ENCODE measurements at regions not wholly inside any gene's neighbourhood (a gene's known extent, or its start where the extent isn't known, plus 50 kb on each side); places are given as distances from the start of the nearest gene placed in this dataset.
A peak's percentile ranks its signal among the peaks of the same experiment; 100 is the strongest.

DNA sequence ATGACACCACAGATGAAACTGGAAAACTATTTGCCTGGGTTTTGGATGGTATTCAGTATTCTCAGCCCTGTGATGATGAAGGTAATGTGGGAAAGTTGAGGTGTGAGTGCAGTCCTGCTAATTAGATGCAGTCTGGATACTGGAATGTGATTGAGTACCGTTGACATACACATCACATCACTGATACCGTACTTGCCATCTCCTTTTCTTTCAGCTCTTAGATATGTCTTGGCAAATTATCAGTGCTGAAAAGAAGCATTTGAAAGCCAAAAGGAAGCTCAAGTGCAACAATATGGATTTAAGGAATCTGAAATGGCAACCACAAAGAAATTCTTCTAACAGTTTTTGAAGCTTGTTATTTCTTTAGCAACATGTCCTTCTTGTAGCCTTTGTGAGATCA is 381.4 kb upstream of the TGFBR2 start:
- DNase-seq = peak; percentile 23

DNA sequence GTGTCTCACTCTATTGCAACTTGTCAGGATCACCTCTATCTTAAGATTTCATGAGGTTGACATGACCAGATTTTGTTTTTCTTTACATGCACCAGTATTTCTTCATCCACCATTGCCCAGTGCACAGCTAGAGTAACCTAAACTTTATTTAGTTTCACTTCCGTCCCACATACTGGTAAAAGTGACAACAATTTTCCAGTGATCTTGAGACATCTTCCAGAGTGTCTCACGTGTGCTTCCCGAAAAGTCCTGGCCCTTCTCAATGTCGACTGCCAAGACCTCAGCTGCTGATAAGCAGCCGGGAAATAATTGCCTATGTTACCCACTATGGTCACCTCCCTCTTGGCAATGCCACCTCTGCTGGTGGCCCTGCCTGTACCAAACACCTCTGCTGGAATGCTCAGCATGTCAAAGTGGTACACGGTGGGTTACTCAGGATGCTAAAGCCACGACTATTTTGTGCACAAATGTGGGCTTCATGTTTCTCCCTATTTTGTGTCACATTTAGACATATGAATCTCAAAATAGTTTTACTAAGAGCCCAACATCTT is 379.7 kb upstream of the TGFBR2 start:
- DNase-seq = peak; percentile 40

DNA sequence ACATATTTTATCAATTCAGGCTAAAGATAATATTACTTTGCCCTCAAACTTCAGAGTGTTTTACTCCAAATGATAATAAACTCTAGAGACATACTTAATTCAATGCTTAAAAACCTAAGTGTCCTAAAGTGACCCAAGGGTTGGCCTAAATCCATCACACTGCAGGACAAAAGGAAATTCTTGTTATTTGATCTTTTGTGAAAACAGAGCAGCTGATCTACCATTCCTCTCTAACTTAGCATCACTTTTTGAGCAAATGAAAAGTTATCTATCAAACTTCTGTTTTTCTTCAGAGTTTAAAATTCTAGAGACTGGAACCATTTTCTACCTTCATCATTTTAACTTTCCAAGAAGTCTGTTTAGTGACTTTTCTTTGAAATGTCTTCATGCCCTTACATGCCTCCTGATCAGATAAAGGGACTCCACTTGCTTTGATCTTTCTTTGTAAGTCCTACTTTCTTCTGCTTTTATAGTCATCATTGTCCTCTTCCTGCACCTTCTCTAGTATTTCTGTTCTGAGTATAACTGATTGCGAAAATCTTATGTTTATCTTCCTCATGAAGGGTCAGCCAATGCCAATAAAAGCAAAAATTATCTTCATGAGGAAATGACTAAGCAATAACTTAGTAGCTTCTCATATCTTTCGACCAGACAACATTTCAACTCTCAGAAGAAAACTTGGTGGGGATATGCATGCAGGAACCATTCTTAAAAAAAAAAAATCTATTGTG is 378.7 kb upstream of the TGFBR2 start:
- DNase-seq = peak; percentile 92

DNA sequence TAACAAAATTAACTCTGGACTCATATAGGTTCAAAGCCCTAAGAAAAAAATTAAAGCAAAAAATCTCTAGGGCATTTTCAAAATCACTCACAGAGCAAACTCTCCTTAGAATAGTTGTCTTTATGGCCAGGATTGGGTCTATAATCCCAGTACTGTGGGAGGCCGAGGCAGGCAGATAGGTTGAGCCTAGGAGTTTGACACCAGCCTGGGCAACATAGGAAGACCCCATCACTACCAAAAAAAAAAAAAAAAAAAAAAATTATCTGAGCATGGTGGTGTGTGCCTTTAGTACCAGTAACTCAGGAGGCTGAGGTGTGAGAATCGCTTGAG is 378.1 kb upstream of the TGFBR2 start:
- no peak for DNase-seq

DNA sequence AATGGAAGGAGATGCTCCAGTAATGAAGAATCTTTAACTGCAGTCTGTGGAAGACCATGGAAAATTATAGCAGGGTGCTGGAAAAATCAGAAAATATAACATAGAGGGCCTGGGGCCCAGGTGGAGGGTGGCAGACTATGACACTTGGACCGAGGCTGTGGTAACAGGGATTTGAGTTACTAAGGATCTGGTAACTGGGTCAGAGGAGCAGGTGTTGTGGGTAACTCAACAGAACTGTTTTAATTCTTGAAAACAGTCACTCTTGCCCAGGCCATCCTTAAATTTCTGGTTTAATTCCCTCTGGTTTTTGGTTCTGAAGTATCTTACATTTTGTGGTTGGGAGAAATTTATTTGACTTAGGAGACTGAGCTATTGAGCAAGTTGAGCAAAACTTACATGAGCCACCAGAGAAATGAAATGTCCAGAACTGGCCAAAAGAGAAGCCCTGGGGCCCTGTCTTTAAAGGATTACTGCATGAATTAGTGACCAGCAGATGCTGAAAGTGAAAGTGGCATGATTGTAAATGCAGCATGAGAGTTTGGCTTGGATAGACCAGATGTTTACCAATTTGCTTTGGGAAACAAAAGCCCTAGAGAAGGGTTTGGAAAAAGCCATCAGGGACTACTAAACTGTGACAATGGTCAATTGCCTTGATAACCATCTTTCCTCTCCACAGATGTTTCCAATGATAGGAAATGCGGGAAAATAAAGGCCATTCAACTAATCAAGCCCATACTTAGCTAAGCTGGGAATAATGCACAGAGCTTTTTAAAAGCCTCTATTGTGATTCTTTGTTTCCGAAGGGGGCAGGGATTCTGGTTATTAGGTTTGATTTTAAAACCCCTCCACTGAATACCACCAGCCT is 374.9 kb upstream of the TGFBR2 start:
- DNase-seq = peak; percentile 36

DNA sequence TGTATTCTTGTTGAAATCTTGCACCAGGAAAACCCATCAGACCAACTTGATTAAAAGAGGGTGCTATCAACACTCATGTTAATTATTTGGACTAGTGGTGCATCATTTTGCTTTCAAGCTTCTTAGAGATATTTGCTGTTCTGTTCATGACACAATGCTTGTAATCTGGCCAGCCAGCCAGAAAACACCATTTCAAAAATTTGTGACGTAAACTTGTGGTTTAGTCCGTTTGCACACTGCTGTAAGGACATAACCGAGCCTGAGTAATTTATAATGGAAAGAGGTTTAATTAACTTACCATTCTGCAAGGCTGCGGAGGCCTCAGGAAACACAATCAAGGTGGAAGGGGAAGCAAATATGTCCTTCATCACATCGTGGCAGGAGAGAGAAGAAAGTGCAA is 374.3 kb upstream of the TGFBR2 start:
- DNase-seq = peak; percentile 64

DNA sequence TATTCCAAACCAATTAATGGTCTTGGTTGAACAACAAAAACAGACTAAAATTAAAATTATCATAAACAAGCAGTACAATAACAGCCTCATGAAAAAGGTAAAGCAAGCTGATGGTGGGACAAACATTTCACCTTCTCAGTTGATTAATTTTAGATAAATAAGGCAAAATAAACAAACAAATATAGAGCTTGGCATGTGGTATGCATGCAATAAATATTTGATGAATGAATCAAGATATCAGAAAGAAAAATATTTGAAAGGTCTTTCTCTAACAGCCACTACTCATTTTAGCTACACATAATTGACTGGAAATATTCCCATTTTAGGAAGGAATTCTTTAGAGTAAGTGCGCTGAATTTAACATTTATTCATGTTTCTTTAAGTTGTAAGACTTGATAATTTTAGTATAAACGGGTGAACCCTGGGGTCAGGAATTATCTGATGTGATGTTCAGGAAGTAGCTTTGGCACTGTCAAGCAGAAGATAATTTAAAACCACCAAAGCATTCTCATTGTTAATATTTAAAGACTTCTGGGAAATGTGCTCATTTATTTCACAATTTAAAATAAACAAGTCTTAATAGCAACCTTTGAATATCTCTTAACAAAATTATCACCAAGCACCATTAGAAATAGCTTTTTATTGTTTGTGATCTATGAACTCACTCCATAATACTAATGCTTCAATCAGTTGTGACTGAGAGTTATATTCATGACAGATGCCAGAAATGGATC is 372.3 kb upstream of the TGFBR2 start:
- DNase-seq = no peak

DNA sequence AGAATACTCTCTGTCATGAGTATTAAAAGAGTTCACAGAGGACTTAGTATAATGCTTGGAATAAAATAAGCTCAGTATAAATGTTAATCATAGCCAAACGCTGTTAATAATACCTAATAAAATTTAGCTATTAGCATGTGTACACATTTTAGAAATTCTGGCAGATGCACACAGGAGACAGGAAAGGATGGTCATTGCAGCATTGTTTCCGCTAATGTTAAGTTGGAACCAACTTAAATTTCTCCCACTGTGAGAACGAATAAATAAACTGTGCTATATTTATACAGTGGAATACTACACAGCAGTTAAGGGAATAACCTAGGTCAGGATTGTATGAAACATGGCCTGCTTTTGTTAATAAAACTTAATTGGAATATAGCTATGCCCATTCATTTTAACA is 370.4 kb upstream of the TGFBR2 start:
- no peak for DNase-seq

DNA sequence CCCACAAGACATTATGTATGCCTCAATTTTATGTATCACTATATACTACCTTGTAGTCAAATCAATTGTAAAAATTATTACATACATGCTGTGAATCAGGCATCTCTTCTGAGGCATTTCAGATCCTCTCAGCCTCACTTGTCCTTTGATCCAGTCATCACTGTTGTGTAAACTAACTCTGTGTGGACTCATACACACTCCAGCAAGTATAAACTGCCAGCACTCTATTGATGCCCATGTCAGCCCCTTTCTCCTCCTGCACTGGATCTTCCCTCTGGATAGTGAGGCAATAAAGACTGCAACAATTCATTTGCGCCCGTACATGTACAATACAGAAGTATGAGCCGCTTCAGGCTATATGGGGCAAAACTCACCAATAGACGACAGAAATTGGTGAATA is 364.7 kb upstream of the TGFBR2 start:
- DNase-seq = no peak

DNA sequence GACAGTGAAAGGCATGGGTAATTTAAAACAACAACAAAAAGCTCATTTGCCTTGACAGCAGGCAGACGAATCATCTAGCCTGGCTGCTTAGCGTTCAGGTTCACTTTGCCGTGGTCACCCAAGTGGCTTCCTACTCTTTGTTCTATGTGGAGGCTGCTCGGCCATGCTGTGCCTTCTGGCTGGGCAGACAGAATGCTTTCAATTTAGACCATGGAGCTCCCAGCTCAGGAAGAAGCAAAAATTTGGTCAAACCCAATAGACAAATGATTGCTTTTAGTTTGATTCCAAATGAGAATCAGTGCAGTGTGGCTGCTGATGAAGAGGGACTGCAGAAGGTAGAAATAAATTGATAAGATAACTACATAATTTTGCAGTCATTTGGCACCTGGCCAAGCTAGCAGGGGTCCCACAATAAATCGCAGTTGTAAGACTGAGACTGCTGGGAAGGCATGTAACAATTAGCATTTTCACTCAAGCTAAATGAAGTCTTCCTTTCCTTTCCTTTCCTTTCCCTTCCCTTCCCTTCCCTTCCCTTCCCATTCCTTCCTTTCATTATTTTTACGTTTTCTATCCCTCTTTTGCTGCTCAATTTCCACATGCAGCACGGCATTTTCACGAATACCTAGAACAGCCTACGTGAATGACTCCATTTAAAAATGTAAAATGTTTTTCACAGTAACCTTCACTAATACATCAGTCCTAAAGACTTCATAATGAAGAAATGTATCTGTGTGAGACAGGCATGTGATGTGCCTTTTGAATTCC is 360.4 kb upstream of the TGFBR2 start:
- DNase-seq = no peak

DNA sequence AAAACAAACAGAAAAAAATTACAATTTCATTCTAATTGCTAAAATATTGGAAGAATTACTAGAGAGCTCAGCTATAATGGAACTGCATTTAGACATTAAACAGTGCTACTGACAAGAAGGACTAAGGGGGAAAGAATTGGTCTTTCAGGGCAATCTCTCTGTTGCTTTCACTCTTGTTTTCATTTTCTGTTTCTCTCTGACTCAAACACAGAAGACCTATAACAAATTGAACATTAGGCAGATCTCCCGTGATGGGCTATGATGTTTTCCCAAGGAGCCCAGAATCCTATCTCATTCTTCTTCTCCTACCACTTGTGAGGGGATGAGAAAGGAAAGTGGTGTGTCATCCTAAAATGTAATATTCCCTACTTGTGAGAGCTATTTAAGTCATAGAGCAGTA is 358.0 kb upstream of the TGFBR2 start:
- DNase-seq = no peak

DNA sequence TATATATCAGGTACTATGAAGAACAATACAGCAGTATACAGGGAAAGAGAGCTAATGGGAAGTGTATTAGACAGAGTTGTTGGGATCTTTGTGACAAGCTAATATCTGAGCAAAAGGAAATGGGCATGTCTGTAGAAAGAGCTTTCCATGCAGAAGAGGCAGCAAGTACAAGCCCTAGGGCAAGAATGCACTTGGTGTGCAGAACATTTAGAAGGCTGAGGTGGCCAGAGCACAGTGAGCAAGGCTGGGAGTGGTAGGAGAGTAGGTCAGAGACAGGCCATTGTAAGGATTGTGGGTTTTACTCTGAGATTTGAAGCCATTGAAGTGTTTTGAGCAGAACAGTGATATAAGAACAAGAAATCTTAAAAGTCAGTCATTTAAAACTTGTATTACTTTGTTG is 353.9 kb upstream of the TGFBR2 start:
- DNase-seq = no peak

DNA sequence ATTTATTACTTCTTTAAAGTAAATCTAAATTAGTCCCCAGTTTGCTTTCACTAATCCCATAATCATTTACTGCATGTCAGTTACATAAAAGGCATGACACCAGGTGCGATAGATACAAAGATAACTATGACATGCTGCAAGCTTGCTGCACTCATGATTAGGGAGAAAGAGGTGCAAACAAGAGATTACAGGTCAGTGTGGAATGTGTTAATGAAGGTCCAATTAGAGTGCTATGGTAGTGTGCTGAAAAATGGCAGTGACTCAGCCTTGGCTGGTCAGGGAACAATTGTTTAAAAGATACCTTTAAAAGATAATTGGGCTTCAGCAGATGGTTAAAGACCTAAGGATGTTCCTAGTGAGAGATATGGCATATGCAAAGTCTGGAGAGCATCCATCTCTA is 352.6 kb upstream of the TGFBR2 start:
- no peak for DNase-seq

DNA sequence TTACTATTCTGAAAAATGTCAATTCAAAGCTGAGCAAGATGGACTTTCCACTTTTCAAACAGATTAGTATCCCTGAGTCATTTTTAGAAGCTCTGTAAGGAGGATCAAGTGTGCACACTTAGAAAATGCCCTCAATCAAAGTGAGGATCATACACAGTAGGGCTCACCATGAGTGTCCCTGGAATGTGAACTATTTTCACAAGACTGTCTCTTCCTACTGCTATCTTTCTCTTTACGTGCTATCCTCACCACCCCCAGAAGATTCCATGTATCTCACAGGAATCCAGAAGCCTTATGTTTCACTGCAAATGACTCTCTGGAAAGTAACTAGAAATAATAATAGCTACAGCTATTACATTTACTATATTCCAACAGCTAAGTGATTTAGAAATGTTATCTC is 349.9 kb upstream of the TGFBR2 start:
- DNase-seq = peak; percentile 71

DNA sequence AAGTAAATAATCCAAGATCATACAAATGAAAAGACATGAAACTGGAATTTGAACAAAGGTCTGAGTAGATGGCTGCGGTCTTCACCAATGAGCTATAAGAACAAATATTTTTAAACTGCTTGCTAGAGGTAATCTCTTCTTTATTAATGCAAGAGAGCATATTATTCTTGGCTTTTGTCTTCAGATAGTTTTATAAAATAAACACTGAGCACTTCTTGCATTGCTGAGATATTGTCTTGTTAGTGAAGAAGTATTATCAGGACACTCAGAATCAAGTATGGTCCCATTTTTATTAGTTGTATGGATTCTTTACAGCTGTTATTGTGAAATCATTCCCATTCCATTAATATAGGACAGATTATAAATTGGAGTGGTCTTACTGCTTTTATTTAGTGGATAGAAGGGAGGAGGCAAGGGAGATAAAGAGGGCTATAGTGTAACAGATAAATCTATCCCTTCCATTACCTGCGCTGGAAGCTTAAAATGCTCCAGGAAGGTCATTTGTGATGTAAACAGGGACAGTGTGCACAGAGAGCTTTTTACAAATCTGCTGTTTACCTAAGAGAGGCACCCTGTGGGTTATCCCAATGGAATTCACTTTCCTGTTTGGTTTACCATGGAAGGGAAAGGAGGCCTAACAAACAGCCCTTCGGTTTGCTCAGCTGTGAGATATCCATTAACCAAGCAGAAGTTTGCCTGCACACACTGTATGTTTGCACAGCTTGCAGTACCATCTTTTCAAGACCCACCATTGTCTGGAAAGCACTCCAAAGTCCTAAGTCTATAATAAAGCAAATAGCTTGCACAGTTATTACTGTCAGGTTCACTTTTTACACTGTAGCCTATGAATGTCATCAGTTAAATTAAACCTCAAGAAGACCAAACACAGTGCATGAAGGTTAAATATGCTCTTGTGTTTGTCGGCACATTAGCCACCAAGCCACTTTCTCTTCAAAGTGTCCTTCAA is 347.7 kb upstream of the TGFBR2 start:
- no peak for DNase-seq

DNA sequence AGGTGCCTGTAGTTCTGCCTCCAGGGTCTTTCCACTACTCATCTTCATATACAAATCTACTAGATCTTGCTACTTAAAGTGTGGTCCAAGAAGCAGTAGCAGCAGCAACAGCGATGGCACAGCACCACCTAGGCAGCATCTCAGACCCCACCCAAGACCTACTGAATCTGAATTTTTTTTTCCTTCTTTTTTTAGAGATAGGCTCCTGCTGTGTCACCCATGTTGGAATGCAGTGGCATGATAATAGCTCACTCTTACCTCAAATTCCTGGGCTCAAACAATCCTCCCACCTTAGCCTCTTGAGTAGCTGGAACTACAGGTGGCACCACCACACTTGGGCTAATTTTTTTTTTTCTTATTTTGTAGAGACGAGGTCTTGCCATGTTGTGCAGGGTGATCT is 346.7 kb upstream of the TGFBR2 start:
- no peak for DNase-seq

DNA sequence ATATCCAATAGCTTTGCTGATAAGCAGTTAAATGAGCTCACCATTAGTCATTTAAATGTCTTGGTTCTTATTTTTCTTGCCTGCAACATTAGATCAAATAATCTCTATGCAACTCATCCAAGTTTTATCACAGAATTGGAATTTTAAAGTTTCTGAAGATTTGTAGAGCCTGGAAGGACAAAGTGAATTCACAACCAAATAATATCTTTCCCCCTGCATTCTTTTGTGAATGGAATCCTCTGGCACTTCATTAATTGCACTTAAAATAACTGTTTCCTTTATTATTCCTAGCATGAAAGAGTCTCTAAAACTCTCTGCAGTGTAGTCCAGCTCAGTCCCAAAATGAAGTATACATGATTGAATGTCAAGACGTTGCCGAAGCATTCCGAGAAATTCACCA is 345.6 kb upstream of the TGFBR2 start:
- DNase-seq = no peak

DNA sequence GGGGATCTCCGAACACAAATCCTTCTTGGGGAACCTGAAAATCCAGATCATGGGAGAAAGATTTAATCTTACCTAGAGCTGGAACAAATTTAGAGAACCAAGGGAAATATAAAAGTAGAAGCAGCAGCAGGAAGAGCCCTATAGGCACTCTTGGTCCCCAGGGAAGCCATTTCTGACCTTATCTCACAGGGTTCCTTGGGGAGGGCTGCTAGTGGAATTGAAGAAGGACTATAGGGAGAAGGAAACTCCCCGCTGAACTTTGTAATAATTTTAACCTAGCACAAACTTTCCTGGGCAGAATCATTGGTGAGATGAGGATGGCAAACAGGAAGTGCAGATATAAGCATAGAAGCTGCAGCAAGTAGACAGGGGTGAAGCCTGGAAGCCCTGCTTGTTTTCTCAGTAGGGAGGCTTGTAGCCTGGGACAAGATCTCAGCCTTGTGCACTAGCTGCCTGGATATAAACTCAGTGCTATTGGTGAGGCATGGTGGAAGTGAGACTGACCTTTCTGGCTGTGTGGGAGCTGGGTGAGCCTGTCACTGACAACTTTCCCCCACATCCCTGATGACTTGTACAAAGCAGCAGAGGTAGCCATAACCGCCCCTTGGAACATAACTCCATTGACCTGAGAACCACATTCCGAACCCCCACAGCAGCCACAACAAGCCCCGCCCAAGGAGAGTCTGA is 343.0 kb upstream of the TGFBR2 start:
- no peak for DNase-seq

DNA sequence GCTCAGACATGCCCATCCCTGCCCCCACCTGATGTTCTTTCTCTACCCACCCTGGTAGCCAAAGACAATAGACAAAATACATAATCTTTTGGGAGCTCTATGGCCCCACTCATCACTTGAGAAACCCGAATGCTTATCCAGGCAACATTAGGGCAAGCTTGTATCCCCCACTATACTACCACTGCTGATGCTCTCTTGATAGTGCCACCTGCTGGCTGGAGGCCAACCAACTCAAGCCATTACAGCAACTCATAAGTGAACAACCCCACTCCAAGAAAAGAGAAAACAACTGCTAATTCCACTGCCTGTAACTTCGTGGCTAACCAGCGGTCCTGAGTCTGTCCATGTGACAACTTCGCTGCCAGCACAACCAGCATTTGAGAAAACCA is 342.5 kb upstream of the TGFBR2 start:
- DNase-seq = no peak

DNA sequence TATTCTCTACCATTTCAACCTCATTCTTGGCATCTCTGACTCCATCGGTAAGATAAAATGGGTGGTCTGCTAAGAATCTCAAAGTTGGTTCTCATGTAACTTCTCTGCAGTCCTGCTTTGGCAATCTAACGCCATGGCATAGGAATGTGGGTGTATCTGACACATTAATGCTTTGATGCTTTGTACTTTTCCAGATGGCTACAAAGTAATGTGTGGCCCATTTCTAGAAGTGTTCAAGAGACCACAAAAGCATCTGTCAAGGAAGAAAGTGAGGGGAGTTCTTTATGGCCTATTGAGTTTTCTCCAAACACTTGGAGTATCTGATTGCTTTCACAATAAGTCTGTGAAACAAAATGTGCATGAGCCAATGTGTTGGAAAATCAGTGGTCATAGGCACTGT is 339.9 kb upstream of the TGFBR2 start:
- DNase-seq = no peak

DNA sequence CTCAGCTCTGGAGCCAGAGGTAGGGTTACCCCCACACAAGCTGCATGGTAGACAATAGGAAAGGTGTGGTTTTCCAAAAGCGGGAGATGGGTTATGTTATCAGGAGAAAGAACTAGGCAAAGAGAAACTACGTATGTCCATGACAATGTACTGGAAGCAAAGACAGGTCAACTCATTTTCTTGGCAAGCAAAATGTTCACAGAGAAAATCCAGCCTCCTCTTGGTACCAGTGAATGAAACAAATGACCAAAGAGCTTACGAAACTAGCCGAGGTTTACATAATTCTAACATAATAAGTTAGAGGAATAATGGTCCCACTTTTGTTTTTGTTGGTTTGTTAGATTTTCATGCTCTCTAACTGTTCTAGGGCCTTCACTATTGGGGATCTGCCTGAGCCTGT is 338.1 kb upstream of the TGFBR2 start:
- DNase-seq = no peak
